ACC112 (cell line): ENCODE measurements at regions not wholly inside any gene's neighbourhood (a gene's known extent, or its start where the extent isn't known, plus 50 kb on each side); places are given as distances from the start of the nearest gene placed in this dataset.

Experiments
- H2AFZ ChIP-seq: fragments of 200-600 bp; sonication (generic); one replicate; pipeline ENCODE4 v1.6.0; 2017; ENCODE audit warnings: antibody characterized with exemption, low read length; ENCODE audit not compliant: unreplicated experiment
- H3K27ac ChIP-seq: fragments of 200-600 bp; sonication (generic); 2 replicates; pipeline ENCODE4 v1.5.1; 2014; ENCODE audit warnings: low read depth, mild to moderate bottlenecking, antibody characterized with exemption, low read length, moderate library complexity
- H3K27me3 ChIP-seq: fragments of 200-600 bp; sonication (generic); 2 replicates; pipeline ENCODE4 v1.6.1; 2014; ENCODE audit warnings: mild to moderate bottlenecking, antibody characterized with exemption, low read length, moderate library complexity, mixed read lengths; ENCODE audit not compliant: insufficient read depth
- H3K36me3 ChIP-seq: fragments of 200-600 bp; sonication (generic); 2 replicates; pipeline ENCODE4 v1.6.1; 2016; ENCODE audit warnings: mild to moderate bottlenecking, antibody characterized with exemption, low read length, moderate library complexity, mixed read lengths; ENCODE audit not compliant: insufficient read depth
- H3K4me1 ChIP-seq: fragments of 200-600 bp; sonication (generic); one replicate; pipeline ENCODE4 v1.6.1; 2016; ENCODE audit warnings: low read length, mixed read lengths; ENCODE audit not compliant: insufficient read depth, unreplicated experiment, control insufficient read depth
- H3K4me3 ChIP-seq: fragments of 200-600 bp; sonication (generic); 2 replicates; pipeline ENCODE4 v1.5.1; 2014; ENCODE audit warnings: mild to moderate bottlenecking, low read depth, low read length
- H3K79me2 ChIP-seq: fragments of 200-600 bp; sonication (generic); one replicate; pipeline ENCODE4 v1.6.0; 2016; ENCODE audit warnings: low read length; ENCODE audit not compliant: control insufficient read depth, unreplicated experiment, insufficient read depth

- no peaks in the 10 kb centered on the region for H3K36me3 ChIP-seq
- H3K4me1 ChIP-seq = no peaks in the 10 kb centered on the region
- H3K27me3 ChIP-seq = no peaks in the 10 kb centered on the region
- H3K27ac ChIP-seq = no peak overlapping the region
- no peak overlapping the region for H3K4me3 ChIP-seq
- no peak overlapping the region for H2AFZ ChIP-seq
- H3K79me2 ChIP-seq = no peaks in the 10 kb centered on the region
Measured at GRCh38 chr4:187188741-187189140, 465.1 kb upstream of the FAT1 start.

- H3K27ac ChIP-seq = no peak overlapping the region
- H3K4me3 ChIP-seq = no peak overlapping the region
- H2AFZ ChIP-seq = no peak overlapping the region
- no peaks in the 10 kb centered on the region for H3K27me3 ChIP-seq
- H3K79me2 ChIP-seq = no peaks in the 10 kb centered on the region
- no peaks in the 10 kb centered on the region for H3K36me3 ChIP-seq
- H3K4me1 ChIP-seq = no peaks in the 10 kb centered on the region
Measured at GRCh38 chr4:187190390-187190789, 466.7 kb upstream of the FAT1 start.

GRCh38 chr4:187191676-187192075 is 468.0 kb upstream of the FAT1 start:
- Histone ChIP-seq H3K79me2 (no peaks in the 10 kb centered on the region), H3K27ac (no peak overlapping the region), H3K4me1 (no peaks in the 10 kb centered on the region), H3K27me3 (no peaks in the 10 kb centered on the region), H3K36me3 (no peaks in the 10 kb centered on the region), H2AFZ (no peak overlapping the region), H3K4me3 (no peak overlapping the region)

GRCh38 chr4:187192266-187192665 is 468.6 kb upstream of the FAT1 start:
- no peaks in the 10 kb centered on the region for H3K4me1 ChIP-seq
- H3K4me3 ChIP-seq = no peak overlapping the region
- no peaks in the 10 kb centered on the region for H3K36me3 ChIP-seq
- no peaks in the 10 kb centered on the region for H3K27me3 ChIP-seq
- no peak overlapping the region for H3K27ac ChIP-seq
- no peaks in the 10 kb centered on the region for H3K79me2 ChIP-seq
- no peak overlapping the region for H2AFZ ChIP-seq

GRCh38 chr4:187193141-187193540 is 469.5 kb upstream of the FAT1 start:
- Histone ChIP-seq H3K36me3 (no peaks in the 10 kb centered on the region), H3K79me2 (no peaks in the 10 kb centered on the region), H3K27ac (no peak overlapping the region), H2AFZ (no peak overlapping the region), H3K27me3 (no peaks in the 10 kb centered on the region), H3K4me1 (no peaks in the 10 kb centered on the region), H3K4me3 (no peak overlapping the region)

GRCh38 chr4:187204389-187204918 is 480.8 kb upstream of the FAT1 start:
- Histone ChIP-seq H3K27ac (no peak overlapping the region), H3K27me3 (no peaks in the 10 kb centered on the region), H2AFZ (no peak overlapping the region), H3K79me2 (no peaks in the 10 kb centered on the region), H3K4me1 (no peaks in the 10 kb centered on the region), H3K4me3 (no peak overlapping the region), H3K36me3 (no peaks in the 10 kb centered on the region)

- H3K27me3 ChIP-seq = no peaks in the 10 kb centered on the region
Measured at GRCh38 chr4:187207931-187208330, 484.3 kb upstream of the FAT1 start.

GRCh38 chr4:187208651-187209050 is 485.0 kb upstream of the FAT1 start:
- Histone ChIP-seq H3K27ac (no peak overlapping the region), H3K4me3 (no peak overlapping the region), H2AFZ (no peak overlapping the region), H3K36me3 (no peaks in the 10 kb centered on the region), H3K27me3 (no peaks in the 10 kb centered on the region), H3K4me1 (no peaks in the 10 kb centered on the region), H3K79me2 (no peaks in the 10 kb centered on the region)

More at GRCh38 chr4:187207931-187208330, 484.3 kb upstream of the FAT1 start:
- H3K79me2 ChIP-seq = no peaks in the 10 kb centered on the region
- H3K4me3 ChIP-seq = no peak overlapping the region
- no peak overlapping the region for H3K27ac ChIP-seq
- no peaks in the 10 kb centered on the region for H3K36me3 ChIP-seq
- H3K4me1 ChIP-seq = no peaks in the 10 kb centered on the region
- no peak overlapping the region for H2AFZ ChIP-seq

GRCh38 chr4:187209921-187210613 is 486.4 kb upstream of the FAT1 start:
- Histone ChIP-seq H3K79me2 (no peaks in the 10 kb centered on the region), H3K27me3 (no peaks in the 10 kb centered on the region), H3K4me1 (no peaks in the 10 kb centered on the region), H3K27ac (no peak overlapping the region), H2AFZ (no peak overlapping the region), H3K4me3 (no peak overlapping the region), H3K36me3 (no peaks in the 10 kb centered on the region)

- no peaks in the 10 kb centered on the region for H3K27me3 ChIP-seq
- no peak overlapping the region for H2AFZ ChIP-seq
- H3K36me3 ChIP-seq = no peaks in the 10 kb centered on the region
Measured at GRCh38 chr4:187212446-187213080, 488.9 kb upstream of the FAT1 start.

GRCh38 chr4:187215438-187215837 is 491.8 kb upstream of the FAT1 start:
- H3K4me3 ChIP-seq = no peak overlapping the region
- H3K36me3 ChIP-seq = no peaks in the 10 kb centered on the region
- H3K27ac ChIP-seq = no peak overlapping the region
- no peak overlapping the region for H2AFZ ChIP-seq
- no peaks in the 10 kb centered on the region for H3K27me3 ChIP-seq
- H3K4me1 ChIP-seq = no peaks in the 10 kb centered on the region
- H3K79me2 ChIP-seq = no peaks in the 10 kb centered on the region

More at GRCh38 chr4:187212446-187213080, 488.9 kb upstream of the FAT1 start:
- no peak overlapping the region for H3K27ac ChIP-seq
- H3K79me2 ChIP-seq = no peaks in the 10 kb centered on the region
- no peak overlapping the region for H3K4me3 ChIP-seq
- no peaks in the 10 kb centered on the region for H3K4me1 ChIP-seq
